ENCODE measurements at regions not wholly inside any gene's neighbourhood (a gene's known extent, or its start where the extent isn't known, plus 50 kb on each side); places are given as distances from the start of the nearest gene placed in this dataset.
"Not testable (repeated sequence)": the region's sequence is repeated elsewhere in the genome, so short reads cannot be mapped to it uniquely, and the experiment has no call there.

DNA sequence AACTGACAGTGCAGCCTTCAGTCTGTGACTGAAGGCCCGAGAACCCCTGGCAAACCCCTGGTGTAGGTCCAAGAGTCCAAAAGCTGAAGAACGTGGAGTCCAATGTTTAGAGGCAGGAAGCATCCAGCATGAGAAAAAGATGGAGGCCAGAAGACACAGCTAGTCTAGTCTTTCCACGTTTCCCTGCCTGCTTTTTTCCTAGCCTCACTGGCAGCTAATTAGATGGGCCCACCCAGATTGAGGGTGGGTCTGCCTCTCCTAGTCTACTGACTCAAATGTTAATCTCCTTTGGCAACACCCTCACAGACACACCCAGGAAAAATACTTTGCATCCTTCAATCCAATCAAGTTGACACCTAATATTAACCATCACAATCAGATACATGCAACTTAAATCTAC is 87.8 kb downstream of the TENT5D start:
- in situ Hi-C loops (cut with HindIII; ENCODE audit: low pct_unique_long_range_greater_than_20kb, low sequenced_read_pairs); DNase-seq (ENCODE audit: low read depth in 1 of 2, low spot score in 1 of 2): not testable (repeated sequence)

- TF ChIP-seq JUND (IDR thresholded peaks at IDR 0.05; ENCODE audit: low read depth): no peak
- in situ Hi-C loops (cut with HindIII; ENCODE audit: low pct_unique_long_range_greater_than_20kb, low sequenced_read_pairs): no loop called here
- DNase-seq (ENCODE audit: low read depth in 1 of 2, low spot score in 1 of 2): no peak
These were observed 91.9 kb downstream of the TENT5D start for GRCh38 chrX:80511969-80512760.

- no peak for TF ChIP-seq JUND (IDR thresholded peaks at IDR 0.05; ENCODE audit: low read depth)
- in situ Hi-C loops (cut with HindIII; ENCODE audit: low pct_unique_long_range_greater_than_20kb, low sequenced_read_pairs): no loop called here
- no peak for DNase-seq (ENCODE audit: low read depth in 1 of 2, low spot score in 1 of 2)
These were observed 92.7 kb downstream of the TENT5D start for GRCh38 chrX:80512924-80513323.

DNA sequence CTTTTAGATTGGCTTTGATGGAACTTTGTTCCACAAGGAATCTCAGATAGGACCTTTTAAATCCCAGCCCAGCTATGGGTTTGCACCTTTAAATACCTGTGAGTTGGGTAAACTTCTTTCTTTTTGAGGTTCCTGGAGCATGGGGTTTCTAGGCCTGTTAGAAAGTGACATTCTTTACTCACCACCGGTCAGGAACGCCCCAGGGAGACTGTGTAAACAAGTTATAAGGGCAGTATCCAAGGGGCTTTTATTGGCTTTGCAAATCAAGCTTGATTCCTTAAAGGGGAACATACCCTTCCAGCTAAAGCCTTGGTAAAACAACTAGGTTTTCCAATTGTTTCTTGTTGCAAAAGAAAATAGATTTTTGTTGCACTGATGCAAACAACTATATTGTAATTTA is 93.4 kb downstream of the TENT5D start:
- in situ Hi-C loops (cut with HindIII; ENCODE audit: low pct_unique_long_range_greater_than_20kb, low sequenced_read_pairs): no loop called here
- no peak for TF ChIP-seq JUND (IDR thresholded peaks at IDR 0.05; ENCODE audit: low read depth)
- no peak for DNase-seq (ENCODE audit: low read depth in 1 of 2, low spot score in 1 of 2)

DNA sequence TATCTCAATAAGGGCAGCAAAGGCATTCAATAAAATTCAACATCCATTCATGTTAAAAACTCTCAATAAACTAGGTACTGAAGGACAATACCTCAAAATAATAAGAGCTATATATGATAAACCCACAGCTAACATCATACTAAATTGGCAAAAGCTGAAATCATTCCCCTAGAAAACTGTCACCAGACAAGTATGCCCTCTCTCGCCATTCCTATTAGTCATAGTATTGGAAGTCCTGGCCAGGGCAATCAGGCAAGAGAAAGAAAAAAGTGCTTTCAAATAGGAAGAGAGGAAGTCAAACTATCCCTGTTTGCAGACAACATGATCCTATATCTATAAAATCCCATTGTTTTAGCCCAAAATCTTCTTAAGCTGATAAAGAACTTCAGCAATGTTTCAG is 116.8 kb downstream of the TENT5D start:
- no peak for TF ChIP-seq JUND (IDR thresholded peaks at IDR 0.05; ENCODE audit: low read depth)
- in situ Hi-C loops (cut with HindIII; ENCODE audit: low pct_unique_long_range_greater_than_20kb, low sequenced_read_pairs): no loop called here
- DNase-seq (ENCODE audit: low read depth in 1 of 2, low spot score in 1 of 2): no peak

DNA sequence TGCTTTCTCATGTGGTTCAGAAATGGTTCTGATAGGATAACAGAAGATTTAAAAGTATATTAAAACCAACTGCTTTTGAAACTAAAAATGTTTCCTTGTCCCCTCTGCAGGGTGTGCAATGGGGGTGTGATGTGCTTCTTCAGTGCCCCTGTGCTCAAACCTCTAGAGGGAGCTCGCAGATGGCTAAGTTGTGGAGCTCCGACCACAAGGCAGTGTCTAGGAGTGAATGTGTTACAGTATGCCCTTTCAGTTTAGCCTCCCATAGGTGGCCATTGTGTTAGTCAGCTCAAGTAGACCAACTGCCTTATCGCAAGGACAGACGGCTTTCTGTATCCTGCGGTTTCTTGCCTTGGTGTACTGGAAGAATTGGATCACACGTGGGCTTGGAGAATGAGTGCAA is 130.5 kb downstream of the TENT5D start:
- peak in 1 of 2 experiments; percentile 57 for DNase-seq (ENCODE audit: low read depth in 1 of 2, low spot score in 1 of 2)
- in situ Hi-C loops (cut with HindIII; ENCODE audit: low pct_unique_long_range_greater_than_20kb, low sequenced_read_pairs): no loop called here
- no peak for TF ChIP-seq JUND (IDR thresholded peaks at IDR 0.05; ENCODE audit: low read depth)

GRCh38 chrX:80556148-80556547 is 135.9 kb downstream of the TENT5D start:
- in situ Hi-C loops (cut with HindIII; ENCODE audit: low pct_unique_long_range_greater_than_20kb, low sequenced_read_pairs): no loop called here
- no peak for DNase-seq (ENCODE audit: low read depth in 1 of 2, low spot score in 1 of 2)
- TF ChIP-seq JUND (IDR thresholded peaks at IDR 0.05; ENCODE audit: low read depth): no peak

DNA sequence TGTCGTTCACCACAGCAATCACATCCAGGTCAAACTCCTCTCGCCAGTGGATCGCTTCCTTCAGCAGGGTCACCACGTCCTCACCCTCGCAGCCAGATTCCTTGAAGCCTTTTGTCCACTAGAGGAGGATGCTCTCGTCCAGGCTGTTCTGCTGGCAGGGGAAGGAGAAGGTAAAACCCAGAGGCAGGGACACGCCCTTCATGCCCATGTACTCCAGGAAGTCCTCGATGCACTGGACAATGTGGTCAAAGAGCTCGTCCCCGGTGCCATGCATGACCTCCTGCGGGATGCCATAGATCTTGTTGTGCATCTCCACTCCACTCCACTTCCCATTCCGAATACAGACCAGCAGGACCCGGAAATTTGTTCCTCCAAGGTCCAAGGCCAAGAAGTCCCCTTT is 152.4 kb downstream of the TENT5D start:
- DNase-seq (ENCODE audit: low read depth in 1 of 2, low spot score in 1 of 2): no peak
- TF ChIP-seq JUND (IDR thresholded peaks at IDR 0.05; ENCODE audit: low read depth): no peak
- in situ Hi-C loops (cut with HindIII; ENCODE audit: low pct_unique_long_range_greater_than_20kb, low sequenced_read_pairs): no loop called here

- TF ChIP-seq JUND (IDR thresholded peaks at IDR 0.05; ENCODE audit: low read depth): no peak
- in situ Hi-C loops (cut with HindIII; ENCODE audit: low pct_unique_long_range_greater_than_20kb, low sequenced_read_pairs): no loop called here
- DNase-seq (ENCODE audit: low read depth in 1 of 2, low spot score in 1 of 2): no peak
These were observed 153.0 kb downstream of the TENT5D start for GRCh38 chrX:80573275-80573674.

GRCh38 chrX:80574486-80575086 is 154.3 kb downstream of the TENT5D start:
- in situ Hi-C loops (cut with HindIII; ENCODE audit: low pct_unique_long_range_greater_than_20kb, low sequenced_read_pairs): not testable (repeated sequence)
- peak in 1 of 2 experiments; percentile 1 for DNase-seq (ENCODE audit: low read depth in 1 of 2, low spot score in 1 of 2)

DNA sequence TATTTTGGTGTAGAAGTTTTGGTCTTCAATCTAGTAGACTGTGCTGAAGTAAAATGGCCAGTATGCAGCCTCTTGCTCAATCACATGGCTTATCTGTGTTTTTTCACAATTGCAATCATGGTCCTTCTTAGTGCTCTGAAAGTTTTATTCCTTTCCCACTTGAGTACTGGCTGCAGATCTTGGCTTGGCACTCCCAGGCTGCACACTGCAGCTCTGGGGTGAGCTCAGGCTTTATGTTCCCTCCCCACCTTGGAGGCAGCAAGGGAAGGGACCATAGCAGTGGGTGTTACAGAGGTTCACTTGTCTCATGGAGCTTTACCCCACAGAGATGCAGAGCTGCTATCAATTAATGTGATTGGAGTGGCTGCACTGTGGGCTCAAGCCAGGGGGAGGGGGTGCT is 156.0 kb downstream of the TENT5D start:
- no peak for DNase-seq (ENCODE audit: low read depth in 1 of 2, low spot score in 1 of 2)
- no peak for TF ChIP-seq JUND (IDR thresholded peaks at IDR 0.05; ENCODE audit: low read depth)
- in situ Hi-C loops (cut with HindIII; ENCODE audit: low pct_unique_long_range_greater_than_20kb, low sequenced_read_pairs): no loop called here

- in situ Hi-C loops (cut with HindIII; ENCODE audit: low pct_unique_long_range_greater_than_20kb, low sequenced_read_pairs): no loop called here
- DNase-seq (ENCODE audit: low read depth in 1 of 2, low spot score in 1 of 2): no peak
- no peak for TF ChIP-seq JUND (IDR thresholded peaks at IDR 0.05; ENCODE audit: low read depth)
These were observed 156.7 kb downstream of the TENT5D start for GRCh38 chrX:80576806-80577533.

DNA sequence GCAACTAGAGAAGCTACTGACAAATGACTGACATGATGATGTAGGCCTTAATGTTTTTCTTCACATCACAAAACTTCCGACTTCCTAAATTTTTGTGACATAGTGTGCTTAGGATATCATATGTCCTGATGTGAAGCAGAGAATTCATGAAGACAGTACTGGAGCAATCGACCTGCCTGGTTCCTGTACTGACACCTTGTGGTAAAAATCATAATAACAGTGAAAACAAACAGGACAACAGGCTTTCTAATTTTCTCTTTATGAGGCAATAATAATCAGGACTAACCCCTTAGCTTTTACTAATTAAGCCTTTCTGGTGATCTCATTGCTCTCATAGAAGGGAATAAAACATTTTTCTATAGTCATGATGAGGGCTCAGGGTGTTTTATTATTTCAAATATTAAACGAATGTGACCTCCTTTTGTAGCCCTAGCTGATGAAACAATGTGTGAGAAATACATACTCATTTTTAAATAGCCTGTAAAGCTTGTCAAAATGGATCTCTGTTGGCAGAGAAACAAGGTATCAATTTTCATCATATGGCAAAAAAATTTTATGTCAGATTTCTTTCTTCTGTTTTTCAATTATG is 158.4 kb downstream of the TENT5D start:
- DNase-seq (ENCODE audit: low read depth in 1 of 2, low spot score in 1 of 2): peak; percentile 5 to 36
- in situ Hi-C loops (cut with HindIII; ENCODE audit: low pct_unique_long_range_greater_than_20kb, low sequenced_read_pairs): no loop called here

DNA sequence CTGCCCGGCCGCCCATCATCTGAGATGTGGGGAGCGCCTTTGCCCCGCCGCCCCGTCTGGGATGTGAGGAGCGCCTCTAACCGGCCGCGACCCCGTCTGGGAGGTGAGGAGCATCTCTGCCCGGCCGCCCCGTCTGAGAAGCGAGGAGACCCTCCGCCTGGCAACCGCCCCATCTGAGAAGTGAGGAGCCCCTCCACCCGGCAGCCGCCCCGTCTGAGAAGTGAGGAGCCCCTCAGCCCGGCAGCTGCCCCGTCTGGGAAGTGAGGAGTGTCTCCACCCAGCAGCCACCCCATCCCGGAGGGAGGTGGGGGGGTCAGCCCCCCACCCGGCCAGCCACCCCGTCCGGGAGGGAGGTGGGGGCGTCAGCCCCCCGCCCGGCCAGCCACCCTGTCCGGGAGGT is 170.7 kb downstream of the TENT5D start:
- DNase-seq (ENCODE audit: low read depth in 1 of 2, low spot score in 1 of 2); in situ Hi-C loops (cut with HindIII; ENCODE audit: low pct_unique_long_range_greater_than_20kb, low sequenced_read_pairs): not testable (repeated sequence)

More for the DNA sequence above, 158.4 kb downstream of the TENT5D start:
- TF ChIP-seq JUND (IDR thresholded peaks at IDR 0.05; ENCODE audit: low read depth): no peak

Data from T47D (cell line).